ENCODE measurements at regions not wholly inside any gene's neighbourhood (a gene's known extent, or its start where the extent isn't known, plus 50 kb on each side); places are given as distances from the start of the nearest gene placed in this dataset.

DNA sequence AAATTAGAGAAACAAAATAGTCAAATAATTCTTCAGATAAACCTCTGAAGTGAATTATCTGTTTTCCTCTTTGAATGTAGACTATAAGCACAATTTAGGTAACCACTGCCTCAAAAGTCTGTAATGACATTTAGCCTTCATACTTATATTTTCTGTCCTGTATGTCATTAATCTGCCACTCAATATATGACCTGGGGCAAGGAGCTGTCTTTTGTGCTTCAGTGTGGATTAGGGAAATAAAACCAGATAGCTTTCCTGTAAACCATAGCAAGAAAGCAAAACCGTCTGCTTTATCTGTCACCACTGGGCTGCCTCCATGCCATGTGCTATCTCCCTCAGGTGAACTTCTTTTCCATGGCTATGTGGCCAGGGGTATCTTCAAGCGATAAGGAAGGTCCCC is 606.6 kb upstream of the C9orf72 start:
- peaks cover 0 to 25% (median 0%) of the 10 kb centered on the region in 11 donors for H3K9me3 ChIP-seq
- H3K4me3 ChIP-seq, result no peak overlapping the region
- no peak for ATAC-seq
- no peak for DNase-seq
- H3K36me3 ChIP-seq, result no peaks in the 10 kb centered on the region
- H3K4me1 ChIP-seq, result no peaks in the 10 kb centered on the region
- intact Hi-C loops (cut with DNase I), result no loop called here
- TF ChIP-seq, protein P1, sequence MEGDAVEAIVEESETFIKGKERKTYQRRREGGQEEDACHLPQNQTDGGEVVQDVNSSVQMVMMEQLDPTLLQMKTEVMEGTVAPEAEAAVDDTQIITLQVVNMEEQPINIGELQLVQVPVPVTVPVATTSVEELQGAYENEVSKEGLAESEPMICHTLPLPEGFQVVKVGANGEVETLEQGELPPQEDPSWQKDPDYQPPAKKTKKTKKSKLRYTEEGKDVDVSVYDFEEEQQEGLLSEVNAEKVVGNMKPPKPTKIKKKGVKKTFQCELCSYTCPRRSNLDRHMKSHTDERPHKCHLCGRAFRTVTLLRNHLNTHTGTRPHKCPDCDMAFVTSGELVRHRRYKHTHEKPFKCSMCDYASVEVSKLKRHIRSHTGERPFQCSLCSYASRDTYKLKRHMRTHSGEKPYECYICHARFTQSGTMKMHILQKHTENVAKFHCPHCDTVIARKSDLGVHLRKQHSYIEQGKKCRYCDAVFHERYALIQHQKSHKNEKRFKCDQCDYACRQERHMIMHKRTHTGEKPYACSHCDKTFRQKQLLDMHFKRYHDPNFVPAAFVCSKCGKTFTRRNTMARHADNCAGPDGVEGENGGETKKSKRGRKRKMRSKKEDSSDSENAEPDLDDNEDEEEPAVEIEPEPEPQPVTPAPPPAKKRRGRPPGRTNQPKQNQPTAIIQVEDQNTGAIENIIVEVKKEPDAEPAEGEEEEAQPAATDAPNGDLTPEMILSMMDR (IDR thresholded peaks at IDR 0.05), result no peak
- H3K27me3 ChIP-seq, result no peaks in the 10 kb centered on the region
- 55 to 64% methylated on average over 2 of the region's 2 CpGs for WGBS, 2 donors
- no peak overlapping the region for H3K27ac ChIP-seq

DNA sequence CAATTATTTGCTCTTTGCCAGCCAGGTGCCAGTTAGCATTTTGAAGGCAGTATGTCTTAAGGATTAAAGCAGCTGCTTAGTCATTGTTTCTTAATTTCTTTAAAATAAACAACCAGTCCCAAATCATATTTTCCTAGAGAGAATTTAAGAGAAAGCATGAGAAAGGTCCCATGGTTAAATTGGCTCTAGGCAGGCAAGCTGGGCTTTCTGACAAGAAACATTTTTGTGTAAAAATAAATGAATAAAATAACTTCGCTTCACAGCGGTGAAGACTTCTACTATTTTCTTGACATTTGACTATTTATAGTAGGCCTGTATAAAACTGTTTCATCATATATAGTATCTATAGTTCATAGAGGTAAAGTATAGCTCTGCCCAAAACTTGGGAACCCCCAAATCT is 617.7 kb upstream of the C9orf72 start:
- Histone ChIP-seq H3K36me3 (no peaks in the 10 kb centered on the region), H3K27me3 (no peaks in the 10 kb centered on the region), H3K9me3 (peaks cover 0 to 70% (median 0%) of the 10 kb centered on the region in 11 donors), H3K4me1 (no peaks in the 10 kb centered on the region), H3K4me3 (no peak overlapping the region), H3K27ac (no peak overlapping the region)
- intact Hi-C loops (cut with DNase I), result no loop called here
- TF ChIP-seq, protein P1 (IDR thresholded peaks at IDR 0.05), result no peak
- ATAC-seq, result no peak
- whole genome bisulfite sequencing, 2 donors, result 86 to 88% methylated on average over 2 of the region's 2 CpGs
- DNase-seq, result no peak

DNA sequence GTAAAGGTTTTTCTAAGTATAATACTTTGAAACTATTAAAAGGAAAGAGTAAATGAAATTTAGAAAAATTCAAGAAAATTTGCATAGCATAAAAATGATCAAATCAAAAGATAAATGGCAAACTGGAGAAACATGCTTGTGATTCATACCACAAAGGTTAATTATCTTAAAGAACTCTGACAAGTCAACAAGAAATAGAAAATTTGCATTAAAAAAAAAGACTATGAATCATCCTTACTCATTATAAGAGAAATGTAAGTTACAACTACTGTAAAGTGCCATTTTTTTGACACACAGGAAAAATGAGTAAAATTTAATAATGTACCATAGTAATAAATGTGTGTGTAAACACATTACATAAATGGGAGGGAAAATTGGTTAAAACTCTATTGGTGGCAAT is 624.4 kb upstream of the C9orf72 start:
- ATAC-seq (no peak), DNase-seq (no peak)
- H3K27ac ChIP-seq, result no peak overlapping the region
- H3K9me3 ChIP-seq, result peaks cover 0 to 14% (median 0%) of the 10 kb centered on the region in 11 donors
- TF ChIP-seq, protein P1 (IDR thresholded peaks at IDR 0.05), result no peak
- H3K4me1 ChIP-seq, result no peaks in the 10 kb centered on the region
- no peaks in the 10 kb centered on the region for H3K27me3 ChIP-seq
- H3K36me3 ChIP-seq, result no peaks in the 10 kb centered on the region
- intact Hi-C loops (cut with DNase I), result no loop called here
- H3K4me3 ChIP-seq, result no peak overlapping the region

DNA sequence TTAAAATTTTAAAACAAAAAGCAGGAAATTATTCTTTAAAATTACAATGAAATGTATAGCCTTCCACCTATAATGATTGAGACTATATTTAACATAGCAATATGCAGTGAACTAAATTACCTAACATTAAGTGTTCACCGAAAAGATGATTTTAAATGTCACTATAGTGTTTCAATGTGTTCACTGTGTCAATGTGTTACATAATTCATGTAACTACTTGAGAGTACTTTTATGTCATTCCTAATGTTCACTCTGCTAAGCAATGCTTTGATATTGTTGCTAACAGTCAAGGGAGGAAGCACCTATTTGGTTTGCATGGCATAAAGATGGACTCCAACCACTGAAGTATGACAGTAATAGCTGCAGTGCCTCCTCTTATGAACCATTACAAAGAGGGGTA is 629.8 kb upstream of the C9orf72 start:
- no peak overlapping the region for H3K4me3 ChIP-seq
- no peaks in the 10 kb centered on the region for H3K9me3 ChIP-seq
- H3K27ac ChIP-seq, result no peak overlapping the region
- no peak for DNase-seq
- 96 to 100% methylated on average over 1 of the region's 1 CpG for WGBS, 2 donors
- intact Hi-C loops (cut with DNase I), result no loop called here
- H3K36me3 ChIP-seq, result no peaks in the 10 kb centered on the region
- ATAC-seq, result no peak
- H3K4me1 ChIP-seq, result peaks cover 0 to 4% (median 0%) of the 10 kb centered on the region in 9 donors
- no peaks in the 10 kb centered on the region for H3K27me3 ChIP-seq
- TF ChIP-seq, protein P1 (IDR thresholded peaks at IDR 0.05), result no peak

DNA sequence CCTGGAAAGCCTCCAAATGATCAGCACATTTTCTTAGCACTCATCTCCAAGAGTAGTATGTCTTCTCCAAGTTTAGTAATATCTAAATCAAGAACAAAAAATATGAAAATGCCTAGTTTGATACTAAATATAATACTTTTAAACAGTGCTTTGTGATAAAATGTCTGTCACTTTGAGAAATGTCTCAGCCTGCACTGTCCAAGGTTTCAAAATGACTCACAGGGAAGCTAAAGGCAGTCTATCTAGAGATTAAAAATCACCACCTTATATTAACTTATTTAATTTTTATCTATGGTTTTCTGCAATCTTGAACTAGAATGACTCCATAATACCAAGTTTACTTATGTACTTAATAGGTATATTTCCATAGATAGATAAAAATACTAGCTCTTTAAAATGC is 633.0 kb upstream of the C9orf72 start:
- Histone ChIP-seq H3K36me3 (no peaks in the 10 kb centered on the region), H3K9me3 (no peaks in the 10 kb centered on the region), H3K4me1 (peaks cover 0 to 6% (median 0%) of the 10 kb centered on the region in 9 donors), H3K4me3 (no peak overlapping the region), H3K27me3 (no peaks in the 10 kb centered on the region), H3K27ac (no peak overlapping the region)
- intact Hi-C loops (cut with DNase I), result no loop called here
- DNase-seq, result no peak
- TF ChIP-seq, protein P1 (IDR thresholded peaks at IDR 0.05), result no peak
- no peak for ATAC-seq
